GM12878 (cell line): ENCODE measurements at regions not wholly inside any gene's neighbourhood (a gene's known extent, or its start where the extent isn't known, plus 50 kb on each side); places are given as distances from the start of the nearest gene placed in this dataset.

ENCODE experiments used
- ATAC-seq: fragments of 200-7000 bp; cut with Tn5 transposase; 3 replicates; pipeline ENCODE4 v1.9.1; 2020; ENCODE audit warnings: mild to moderate bottlenecking, moderate library complexity
- BruUV-seq: library from RNA; stranded (reverse); fragments of 400-500 nt; replicated peaks from 2 replicates; lab custom pipeline; 2021; lab: Mats Ljungman, UMichigan
- CTCF ChIA-PET: fragments of 300-600 bp; sonication (Branson Sonifier 250); formaldehyde crosslinking; extraction: SDS; loops from one replicate; lab custom pipeline; 2021; ENCODE audit warnings: inconsistent platforms; lab: Yijun Ruan, JAX
- POLR2A ChIA-PET: fragments of 350-600 bp; formaldehyde crosslinking; extraction: SDS; loops from one replicate; lab custom pipeline; 2021; ENCODE audit warnings: inconsistent platforms; lab: Charles Lee
- RAD21 ChIA-PET: fragments of 300-600 bp; sonication (Branson Sonifier 250); formaldehyde crosslinking; loops from one replicate; lab custom pipeline; 2023; ENCODE audit warnings: antibody characterized with exemption; ENCODE audit not compliant: unreplicated experiment; lab: Charles Lee
- SMC1A ChIA-PET: fragments of 300-600 bp; sonication (Branson Sonifier 250); formaldehyde crosslinking; loops from one replicate; lab custom pipeline; 2023; ENCODE audit not compliant: unreplicated experiment, uncharacterized antibody; lab: Charles Lee
- DNase-seq: peaks from one replicate; pipeline ENCODE4 v3.0.0-alpha.2; 2011; ENCODE audit warnings: low read depth, low spot score
- FAIRE-seq: peaks from 3 replicates; lab custom pipeline; 2011; peaks lifted over from hg19 to GRCh38; lab: Jason Lieb, UNC
- H2AFZ ChIP-seq: 2 replicates; pipeline ENCODE4 v1.6.0; 2011; ENCODE audit warnings: low read depth, low read length, control low read depth; ENCODE audit not compliant: control insufficient read depth
- H3K27ac ChIP-seq: 2 replicates; pipeline ENCODE4 v1.5.1; 2011; ENCODE audit warnings: control low read depth; ENCODE audit not compliant: control insufficient read depth, insufficient read depth
- H3K27me3 ChIP-seq, 2 experiments: replicated peaks in 1 of 2; 2 replicates each; pipeline versions ENCODE4 v1.6.0 to v1.6.1; 2011; ENCODE audit warnings: low read length in 1 of 2; ENCODE audit not compliant: control insufficient read depth in 2 of 2, insufficient read depth in 2 of 2
- H3K36me3 ChIP-seq, 2 experiments: 2 replicates each; pipeline ENCODE4 v1.5.1; 2011; ENCODE audit warnings: low read length in 1 of 2; ENCODE audit not compliant: control insufficient read depth in 2 of 2, insufficient read depth in 2 of 2
- H3K4me1 ChIP-seq: 2 replicates; pipeline ENCODE4 v1.6.1; 2011; ENCODE audit warnings: mild to moderate bottlenecking, low read length, moderate library complexity, mixed read lengths; ENCODE audit not compliant: control insufficient read depth, insufficient read depth
- H3K4me2 ChIP-seq: 2 replicates; pipeline ENCODE4 v1.6.0; 2011; ENCODE audit warnings: control low read depth; ENCODE audit not compliant: control insufficient read depth, insufficient read depth
- H3K4me3 ChIP-seq: fragments of 200-600 bp; sonication (generic); 2 replicates; pipeline ENCODE4 v1.5.1; 2016
- H3K79me2 ChIP-seq: 2 replicates; pipeline ENCODE4 v1.6.0; 2011; ENCODE audit warnings: low read length; ENCODE audit not compliant: control insufficient read depth, insufficient read depth
- H3K9ac ChIP-seq: 2 replicates; pipeline ENCODE4 v1.8.0; 2011; ENCODE audit warnings: low read length, control low read depth, mixed read lengths; ENCODE audit not compliant: control insufficient read depth, insufficient read depth
- H3K9me3 ChIP-seq: replicated peaks from 3 replicates; pipeline ENCODE4 v1.5.1; 2011; ENCODE audit warnings: mild to moderate bottlenecking, low read length; ENCODE audit not compliant: control insufficient read depth, insufficient read depth
- H4K20me1 ChIP-seq: 2 replicates; pipeline ENCODE4 v1.6.0; 2011; ENCODE audit not compliant: control insufficient read depth, insufficient read depth
- E2F8 ChIP-seq: fragments of 450-650 bp; IDR thresholded peaks from 2 replicates; pipeline ENCODE4 v1.6.1; 2018; ENCODE audit warnings: mild to moderate bottlenecking, low read depth, moderate library complexity; ENCODE audit not compliant: partially characterized antibody
- MTA3 ChIP-seq: IDR thresholded peaks from 2 replicates; pipeline ENCODE4 v1.6.1; 2012; ENCODE audit warnings: low read length, inconsistent platforms, borderline replicate concordance
- NBN ChIP-seq: fragments of 450-650 bp; IDR thresholded peaks from 2 replicates; pipeline ENCODE4 v1.6.1; 2016
- PAX8 ChIP-seq: fragments of 450-650 bp; IDR thresholded peaks from 2 replicates; pipeline ENCODE4 v1.6.1; 2017; ENCODE audit warnings: mild to moderate bottlenecking, moderate library complexity
- REST ChIP-seq: IDR thresholded peaks from 2 replicates; pipeline ENCODE4 v1.6.1; 2012; ENCODE audit warnings: mild to moderate bottlenecking, low read depth, low read length
- WGBS: methylation state at CpG from one replicate; pipeline ENCODE4 v1.1.6; 2016; ENCODE audit warnings: low lambda C conversion rate; ENCODE audit not compliant: insufficient replicate concordance, insufficient coverage; ENCODE audit errors: missing lambda C conversion rate; 5-methylcytosine and 5-hydroxymethylcytosine counted together
- in situ Hi-C: fragments of 300-500 bp; cut with MboI; formaldehyde crosslinking; loops from 9 replicates; pipeline ENCODE4 v1.14.3; 2018; ENCODE audit warnings: mixed read lengths
- intact Hi-C: fragments of 100-400 bp; cut with micrococcal nuclease; formaldehyde crosslinking; loops from one replicate; pipeline ENCODE4 v1.14.2; 2022; ENCODE audit not compliant: unreplicated experiment

- POLR2A ChIA-PET = no interaction called here
- RAD21 ChIA-PET = no interaction called here
- SMC1A ChIA-PET = no interaction called here
- Histone ChIP-seq H3K4me1 (no peaks in the 10 kb centered on the region), H3K4me2 (no peak overlapping the region), H4K20me1 (no peaks in the 10 kb centered on the region), H2AFZ (no peak overlapping the region), H3K4me3 (no peak overlapping the region), H3K79me2 (no peaks in the 10 kb centered on the region)
- CTCF ChIA-PET = no interaction called here
- no peak for DNase-seq
- intact Hi-C loops = no loop called here
- BruUV-seq = no TSS peak
- no peak for TF ChIP-seq PAX8
- TF ChIP-seq REST = peak; percentile 66; the same call in 1 of the 2 replicates
- TF ChIP-seq, all 136 proteins: peak for 1
- in situ Hi-C loops = no loop called here
- Histone ChIP-seq H3K9me3 (no peaks in the 10 kb centered on the region), H3K36me3 (no peaks in the 10 kb centered on the region), H3K9ac (no peak overlapping the region), H3K27me3 (peaks cover 0 to 1% of the 10 kb centered on the region in 2 experiments; a peak in 2 of 4 replicates), H3K27ac (no peak overlapping the region)
- ATAC-seq (no peak), FAIRE-seq (no peak)
- 4% methylated on average over 7 of the region's 7 CpGs for WGBS
Observed at GRCh38 chr16:81170824-81171223, 67.7 kb upstream of the BCO1 start.

GRCh38 chr16:81168406-81168805, 70.1 kb upstream of the BCO1 start:
- H3K79me2 ChIP-seq = no peaks in the 10 kb centered on the region
- FAIRE-seq = no peak
- no peak overlapping the region for H3K27ac ChIP-seq
- ChIA-PET RAD21 (no interaction called here), CTCF (no interaction called here), SMC1A (no interaction called here), POLR2A (no interaction called here)
- TF ChIP-seq MTA3 (no peak), NBN (no peak), E2F8 (no peak)
- in situ Hi-C loops (no loop called here), intact Hi-C loops (no loop called here)
- BruUV-seq = no TSS peak
- H3K9ac ChIP-seq = no peak overlapping the region
- no peaks in the 10 kb centered on the region for H4K20me1 ChIP-seq
- H3K36me3 ChIP-seq = no peaks in the 10 kb centered on the region
- H2AFZ ChIP-seq = no peak overlapping the region
- H3K9me3 ChIP-seq = no peaks in the 10 kb centered on the region
- H3K4me1 ChIP-seq = no peaks in the 10 kb centered on the region
- H3K4me2 ChIP-seq = no peak overlapping the region
- no peak for ATAC-seq
- DNase-seq = no peak
- no peaks in the 10 kb centered on the region for H3K27me3 ChIP-seq
- 0% methylated on average over 1 of the region's 1 CpG for WGBS
- no peak overlapping the region for H3K4me3 ChIP-seq
